Fibroblast of peridontal ligament (primary cell): ENCODE measurements at regions not wholly inside any gene's neighbourhood (a gene's known extent, or its start where the extent isn't known, plus 50 kb on each side); places are given as distances from the start of the nearest gene placed in this dataset.
"Not testable (repeated sequence)": the region's sequence is repeated elsewhere in the genome, so short reads cannot be mapped to it uniquely, and the experiment has no call there.

Source experiments
- DNase-seq: peaks from one replicate; pipeline ENCODE4 v3.0.0-alpha.2; 2010; ENCODE audit errors: extremely low read depth

DNA sequence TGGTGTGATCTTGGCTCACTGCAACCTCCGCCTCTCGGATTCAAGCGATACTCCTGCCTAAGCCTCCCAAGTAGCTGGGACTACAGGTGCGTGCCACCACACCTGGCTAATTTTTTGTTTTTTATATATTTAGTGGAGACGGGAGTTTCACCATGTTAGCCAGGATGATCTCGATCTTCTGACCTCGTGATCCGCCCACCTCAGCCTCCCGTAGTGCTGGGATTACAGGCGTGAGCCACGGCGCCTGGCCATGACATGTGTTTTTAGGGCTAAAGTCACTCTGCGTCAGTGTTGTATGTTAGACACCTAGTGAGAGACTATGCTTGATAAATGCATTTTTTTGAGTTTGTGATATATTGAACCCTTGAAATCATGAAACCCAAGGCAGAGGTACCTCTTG is 674.6 kb upstream of the CTNND2 start:
- DNase-seq = not testable (repeated sequence)

DNA sequence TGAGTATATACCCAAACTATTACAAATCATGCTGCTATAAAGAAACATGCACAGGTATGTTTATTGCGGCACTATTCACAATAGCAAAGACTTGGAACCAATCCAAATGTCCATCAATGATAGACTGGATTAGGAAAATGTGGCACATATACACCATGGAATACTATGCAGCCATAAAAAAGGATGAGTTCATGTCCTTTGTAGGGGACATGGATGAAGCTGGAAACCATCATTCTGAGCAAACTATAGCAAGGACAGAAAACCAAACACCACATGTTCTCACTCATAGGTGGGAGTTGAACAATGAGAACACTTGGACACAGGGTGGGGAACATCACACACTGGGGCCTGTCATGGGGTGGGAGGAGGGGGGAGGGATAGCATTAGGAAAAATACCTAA is 672.7 kb upstream of the CTNND2 start:
- not testable (repeated sequence) for DNase-seq

DNA sequence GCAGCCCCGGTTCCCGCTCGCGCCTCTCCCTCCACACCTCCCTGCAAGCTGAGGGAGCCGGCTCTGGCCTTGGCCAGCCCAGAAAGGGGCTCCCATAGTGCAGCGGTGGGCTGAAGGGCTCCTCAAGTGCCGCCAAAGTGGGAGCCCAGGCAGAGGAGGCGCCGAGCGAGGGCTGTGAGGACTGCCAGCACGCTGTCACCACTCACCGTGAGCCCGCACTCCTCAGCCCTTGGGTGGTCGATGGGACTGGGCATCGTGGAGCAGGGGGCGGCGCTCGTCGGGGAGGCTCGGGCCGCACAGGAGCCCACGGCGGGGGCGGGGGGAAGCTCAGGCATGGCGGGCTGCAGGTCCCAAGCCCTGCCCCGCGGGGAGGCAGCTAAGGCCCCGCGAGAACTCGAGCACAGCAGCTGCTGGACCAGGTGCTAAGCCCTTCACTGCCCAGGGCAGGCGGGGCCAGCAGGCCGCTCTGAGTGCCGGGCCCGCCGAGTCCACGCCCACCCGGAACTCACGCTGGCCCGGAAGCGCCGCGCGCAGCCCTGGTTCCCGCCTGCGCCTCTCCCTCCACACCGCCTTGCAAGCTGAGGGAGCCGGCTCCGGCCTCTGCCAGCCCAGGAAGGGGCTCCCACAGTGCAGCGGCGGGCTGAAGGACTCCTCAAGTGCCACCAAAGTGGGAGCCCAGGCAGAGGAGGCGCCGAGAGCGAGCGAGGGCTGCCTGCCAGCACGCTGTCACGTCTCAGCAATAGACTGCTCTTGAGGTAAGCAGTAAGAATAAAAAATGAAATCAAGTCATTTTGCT is 670.2 kb upstream of the CTNND2 start:
- DNase-seq = not testable (repeated sequence)

DNA sequence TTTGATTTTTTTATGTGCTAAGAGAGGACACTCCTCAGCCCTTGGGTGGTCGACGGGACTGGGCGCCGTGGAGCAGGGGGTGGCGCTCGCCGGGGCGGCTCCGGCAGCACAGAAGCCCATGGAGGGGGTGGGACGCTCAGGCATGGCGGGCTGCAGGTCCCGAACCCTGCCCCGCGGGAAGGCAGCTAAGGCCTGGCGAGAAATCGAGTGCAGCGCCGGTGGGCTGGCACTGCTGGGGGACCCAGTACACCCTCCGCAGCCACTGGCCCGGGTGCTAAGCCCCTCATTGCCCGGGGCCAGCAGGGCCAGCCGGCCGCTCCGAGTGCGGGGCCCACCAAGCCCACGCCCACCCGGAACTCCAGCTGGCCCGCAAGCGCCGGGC is 669.7 kb upstream of the CTNND2 start:
- not testable (repeated sequence) for DNase-seq

DNA sequence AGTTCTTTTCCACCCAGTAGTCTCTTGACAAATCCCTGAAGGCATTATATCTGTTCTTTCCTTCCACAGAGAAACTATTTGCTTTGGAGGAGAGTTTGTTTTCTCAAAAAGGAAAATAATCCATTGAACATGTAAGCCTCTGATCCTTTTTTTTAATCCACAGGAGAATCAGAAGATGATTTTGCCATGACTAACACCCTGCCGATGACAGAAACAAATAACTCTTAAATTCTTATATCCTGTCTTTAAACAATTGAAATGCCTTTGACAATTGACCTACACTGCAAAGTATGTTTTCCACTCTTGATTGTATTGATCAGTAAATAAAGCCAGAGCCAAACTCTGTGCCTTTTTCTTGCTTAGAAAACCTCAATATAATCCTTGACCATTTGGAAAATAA is 666.4 kb upstream of the CTNND2 start:
- no peak for DNase-seq

DNA sequence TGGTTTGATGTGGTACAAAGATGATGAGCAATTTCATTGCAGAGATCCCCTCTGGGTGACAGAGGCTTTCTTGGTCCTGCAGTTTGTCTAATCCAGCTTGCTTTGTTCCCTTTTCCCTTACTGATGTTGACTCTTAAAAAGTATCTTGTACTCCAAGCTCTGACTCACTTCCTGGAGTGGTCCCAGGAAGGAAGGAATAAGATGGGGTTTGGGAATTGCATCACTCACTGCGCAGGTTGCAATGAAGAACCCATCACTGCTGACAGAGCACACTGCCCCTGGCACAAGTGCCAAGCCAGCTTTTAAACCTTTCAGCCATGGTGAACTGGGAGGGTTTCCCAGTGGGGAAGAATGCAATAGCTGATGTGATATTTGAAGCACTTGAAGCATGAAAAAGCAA is 662.2 kb upstream of the CTNND2 start:
- DNase-seq = no peak

DNA sequence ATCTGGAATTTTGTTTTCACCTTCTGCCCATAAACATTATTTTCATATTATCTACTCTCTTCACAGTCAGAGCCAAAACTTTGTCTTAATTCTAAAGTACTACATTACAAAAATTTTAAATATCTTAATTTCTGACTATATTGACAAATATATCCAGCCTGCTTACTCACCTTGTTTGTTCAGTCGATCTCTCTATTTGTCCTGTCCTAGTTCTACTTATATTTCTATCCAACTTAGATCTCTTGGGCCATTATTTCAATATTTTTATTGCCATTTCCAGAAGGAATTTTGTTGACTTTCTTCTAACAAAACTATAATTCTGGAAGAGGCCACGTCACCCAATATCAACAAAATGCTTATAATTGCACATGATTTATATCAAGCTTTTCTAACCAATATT is 652.8 kb upstream of the CTNND2 start:
- DNase-seq = no peak

DNA sequence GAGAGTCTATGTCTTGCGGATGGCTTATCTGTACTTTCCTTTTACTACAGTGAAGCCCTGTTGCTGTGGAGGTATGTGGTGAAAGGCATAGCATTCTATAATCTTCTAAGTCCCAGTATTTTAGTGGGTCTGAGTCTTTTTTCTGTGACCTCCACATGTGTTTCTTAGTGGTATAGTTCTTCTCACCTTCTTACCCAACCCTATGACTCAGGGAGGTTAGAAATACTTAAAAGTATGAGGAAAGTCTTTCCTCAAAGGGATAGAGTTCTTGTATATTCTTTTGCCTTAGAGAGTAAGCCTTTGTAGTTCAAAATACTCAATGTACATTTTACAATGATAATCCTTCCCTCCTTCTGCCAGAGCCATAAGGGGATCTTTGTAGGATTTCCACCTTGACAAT is 621.9 kb upstream of the CTNND2 start:
- no peak for DNase-seq

DNA sequence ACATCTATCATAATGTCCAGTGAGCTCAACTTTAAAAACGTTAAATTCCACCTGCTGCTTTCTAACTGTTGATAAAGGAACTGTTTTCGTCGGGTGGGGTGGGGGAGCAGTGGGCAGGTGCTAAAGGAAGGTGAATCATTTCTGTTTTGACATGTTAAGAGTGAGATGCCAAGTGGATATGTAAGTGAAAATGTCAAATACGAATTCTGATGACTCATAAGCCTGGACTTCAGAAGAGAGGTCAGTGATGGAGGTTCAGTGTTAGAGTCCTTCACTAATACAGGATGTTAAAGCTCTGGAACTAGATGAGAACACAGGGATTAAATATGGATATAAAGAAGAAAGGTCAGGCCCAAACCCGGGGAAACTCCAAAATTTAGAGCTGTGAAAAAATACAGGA is 617.9 kb upstream of the CTNND2 start:
- no peak for DNase-seq

DNA sequence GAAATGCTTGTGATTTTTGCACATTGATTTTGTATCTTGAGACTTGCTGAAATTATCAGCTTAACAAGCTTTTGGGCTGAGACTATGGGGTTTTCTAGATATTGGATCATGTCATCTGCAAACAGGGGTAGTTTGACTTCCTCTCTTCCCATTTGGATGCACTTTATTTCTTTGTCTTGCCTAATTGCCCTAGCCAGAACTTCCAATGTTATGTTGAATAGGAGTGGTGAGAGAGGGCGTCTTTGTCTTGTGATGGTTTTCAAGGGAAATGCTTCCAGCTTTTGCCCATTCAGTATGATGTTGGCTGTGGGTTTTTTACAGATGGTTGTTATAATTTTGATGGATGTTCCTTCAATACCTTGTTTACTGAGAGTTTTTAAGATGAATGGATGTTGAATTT is 600.7 kb upstream of the CTNND2 start:
- DNase-seq = not testable (repeated sequence)

DNA sequence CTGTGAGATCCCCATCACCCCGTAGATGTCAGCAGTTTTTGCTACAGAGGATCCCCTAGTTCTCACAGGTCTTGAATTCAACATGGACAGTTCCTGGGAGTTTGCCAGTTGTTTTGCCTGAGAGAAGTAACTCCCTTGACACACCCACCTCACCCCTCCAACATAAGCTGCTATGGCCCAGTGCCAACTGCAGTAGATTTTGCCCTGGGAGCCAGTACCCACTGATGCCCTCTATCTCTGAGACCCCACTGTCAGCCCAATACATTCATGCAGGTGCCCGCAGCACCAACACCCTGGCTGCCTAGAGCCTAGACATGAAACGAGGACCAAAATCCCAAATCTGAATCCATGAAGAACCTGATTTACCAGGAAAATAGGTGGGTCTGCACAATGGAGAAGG is 583.9 kb upstream of the CTNND2 start:
- no peak for DNase-seq

DNA sequence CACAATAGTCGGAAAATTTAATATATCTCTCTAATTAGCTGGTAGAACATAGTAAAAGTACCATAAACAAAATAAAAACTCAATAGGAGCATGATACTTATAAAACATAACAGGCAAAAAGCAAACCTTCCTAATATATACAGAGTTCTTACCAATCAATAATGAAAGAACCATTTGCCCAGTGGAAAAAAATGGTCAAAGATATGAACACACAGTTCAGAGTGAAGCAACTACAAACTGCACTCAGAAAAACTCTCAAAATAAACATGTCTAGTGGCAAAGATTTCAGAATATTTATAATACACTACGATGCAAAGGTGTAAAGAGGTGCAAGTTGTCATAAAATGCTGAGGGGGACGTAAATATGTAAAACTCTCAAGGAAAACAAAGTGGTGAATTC is 576.2 kb upstream of the CTNND2 start:
- DNase-seq = no peak

DNA sequence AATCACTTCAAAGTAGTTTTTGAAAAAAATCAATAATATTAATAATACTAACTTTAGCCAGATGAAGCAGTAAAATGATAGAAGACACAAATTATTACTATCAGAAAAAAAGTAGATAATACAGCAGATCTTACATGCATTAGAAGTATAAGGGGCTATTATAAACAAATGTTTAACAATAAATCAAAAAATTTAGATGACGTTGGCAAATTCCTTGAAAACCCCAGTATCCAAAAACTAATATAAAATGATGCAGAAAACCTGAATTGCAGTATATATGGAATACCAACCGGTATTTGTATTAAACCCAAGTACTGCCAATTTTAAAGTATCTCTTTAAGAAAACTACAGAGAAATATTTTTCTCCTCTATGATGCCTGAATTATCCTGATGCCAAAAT is 573.3 kb upstream of the CTNND2 start:
- DNase-seq = no peak

DNA sequence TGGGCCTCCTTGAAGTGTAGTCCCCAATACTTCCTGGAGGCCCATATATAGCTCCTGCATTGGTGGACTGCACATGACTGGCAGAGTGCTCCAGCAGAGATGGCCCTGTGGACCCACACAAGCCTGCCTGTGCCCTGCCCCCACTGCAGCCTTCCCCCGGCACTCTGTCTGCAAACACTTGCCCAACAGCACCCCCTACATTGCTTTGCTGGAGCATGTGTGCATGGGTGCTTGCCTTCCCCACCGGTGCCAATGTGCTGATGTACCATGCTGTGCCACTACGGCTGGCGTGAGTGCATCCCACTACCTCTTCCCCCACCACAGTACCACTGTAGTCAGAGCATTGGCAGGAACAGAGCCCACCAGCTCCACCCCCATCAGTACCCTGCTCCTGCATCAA is 563.6 kb upstream of the CTNND2 start:
- no peak for DNase-seq

DNA sequence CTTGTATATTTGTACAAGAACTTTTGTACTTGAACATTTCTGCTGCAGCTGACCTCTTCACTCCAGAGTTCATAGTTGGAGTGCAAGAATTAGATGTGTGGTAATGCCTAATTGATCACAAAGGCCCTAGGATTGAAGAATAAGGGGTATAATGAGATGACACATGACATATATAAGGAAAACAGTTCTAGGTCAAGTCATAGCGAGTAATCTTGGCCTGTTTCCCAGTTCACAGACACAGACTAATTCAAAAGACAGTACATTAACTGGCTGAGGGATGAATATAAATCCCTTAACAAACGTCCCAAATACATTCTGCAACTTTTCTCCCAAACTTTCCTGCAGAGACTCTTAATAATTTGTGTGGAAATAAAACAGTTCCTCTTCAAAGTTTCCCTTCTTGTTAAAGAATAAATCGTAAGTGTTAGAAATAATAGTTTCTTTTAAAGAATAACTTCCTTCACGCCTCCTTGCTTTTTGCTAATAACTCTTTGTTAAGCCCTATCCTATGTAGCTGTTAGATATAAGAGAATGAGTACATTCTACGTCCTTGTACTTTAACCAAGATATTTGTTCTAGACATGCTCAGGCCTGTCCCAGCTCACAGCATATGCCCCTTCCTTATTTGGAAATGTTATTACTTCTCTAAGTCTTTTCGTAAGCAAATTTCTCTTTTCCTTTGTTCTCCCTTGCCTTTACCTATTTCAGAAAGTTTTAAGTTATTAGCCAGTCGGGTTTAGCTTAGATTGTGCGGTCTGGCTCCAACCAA is 556.4 kb upstream of the CTNND2 start:
- DNase-seq = no peak

DNA sequence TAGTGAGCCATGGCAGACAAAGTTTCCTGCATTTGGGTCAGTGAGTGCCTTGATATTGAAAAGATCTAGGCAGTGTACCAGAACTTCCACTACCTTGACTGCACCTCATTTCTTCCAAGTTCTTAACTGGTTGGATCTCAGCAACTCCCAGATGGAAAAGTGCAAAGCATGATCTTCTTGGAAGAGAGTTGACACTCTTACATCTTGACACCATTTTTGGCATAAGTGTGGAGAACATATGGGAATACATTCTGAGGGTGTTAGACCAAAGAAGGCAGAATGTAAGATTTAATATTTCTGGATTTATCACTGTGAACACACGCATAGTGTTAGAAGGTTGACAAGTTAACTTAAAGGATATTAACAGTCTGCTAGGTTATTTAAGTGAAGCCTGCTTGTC is 555.1 kb upstream of the CTNND2 start:
- no peak for DNase-seq

DNA sequence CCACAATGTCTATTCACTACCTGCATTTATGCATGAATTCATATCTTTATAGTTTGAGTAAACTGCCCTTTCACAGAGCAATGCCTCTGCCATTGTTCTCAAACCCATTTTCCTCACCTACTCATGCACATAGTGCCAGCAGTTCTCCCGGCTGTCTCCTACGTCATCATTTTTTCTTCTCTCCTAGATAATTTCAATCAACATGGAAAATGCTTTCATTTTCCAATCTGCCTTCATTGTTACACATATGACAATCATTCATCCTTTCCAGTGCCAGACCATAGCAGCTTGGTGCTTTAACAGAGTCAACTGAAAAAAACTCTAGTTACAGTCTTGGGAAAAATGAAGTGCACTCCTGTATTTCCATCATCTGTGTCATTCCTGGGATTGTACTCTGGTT is 514.8 kb upstream of the CTNND2 start:
- no peak for DNase-seq

DNA sequence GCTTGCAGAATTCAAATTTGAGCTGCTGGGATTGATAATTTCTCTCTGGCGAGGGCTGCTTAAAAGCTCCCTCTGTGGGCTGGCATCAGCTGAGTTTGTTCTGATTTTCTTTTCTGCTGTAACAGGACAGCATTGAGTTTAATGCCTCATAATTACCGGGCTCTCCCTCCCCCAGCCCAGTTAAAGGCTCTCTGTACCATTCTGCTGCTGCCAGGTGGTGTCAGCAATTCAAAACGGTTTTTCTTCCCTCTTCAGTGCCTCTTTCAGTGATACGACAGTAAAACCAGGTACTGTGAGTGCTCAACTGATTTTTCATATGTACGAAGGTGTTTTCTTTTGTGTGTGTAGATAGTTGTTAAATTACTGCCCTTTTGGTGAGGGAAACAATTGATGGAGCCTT is 509.3 kb upstream of the CTNND2 start:
- no peak for DNase-seq

DNA sequence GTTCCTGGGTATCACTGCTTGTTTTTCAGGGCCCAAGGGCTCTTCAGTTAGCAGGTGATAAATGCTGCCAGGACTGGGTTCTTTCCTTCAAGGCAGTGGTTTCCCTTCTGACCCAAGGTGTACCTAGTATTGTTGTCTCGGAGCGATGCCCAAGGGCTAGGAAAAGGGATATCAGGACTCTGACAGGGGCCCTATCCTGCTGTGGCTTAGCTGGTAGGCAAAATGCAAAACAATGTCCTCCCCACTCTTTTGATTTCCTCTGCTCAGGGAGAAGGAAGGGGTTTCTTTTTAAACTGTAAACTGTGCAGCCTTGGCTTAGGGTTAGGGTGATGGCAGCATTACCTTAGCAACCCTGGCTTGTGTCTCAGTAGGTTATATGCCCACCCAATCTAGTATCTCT is 508.8 kb upstream of the CTNND2 start:
- no peak for DNase-seq

DNA sequence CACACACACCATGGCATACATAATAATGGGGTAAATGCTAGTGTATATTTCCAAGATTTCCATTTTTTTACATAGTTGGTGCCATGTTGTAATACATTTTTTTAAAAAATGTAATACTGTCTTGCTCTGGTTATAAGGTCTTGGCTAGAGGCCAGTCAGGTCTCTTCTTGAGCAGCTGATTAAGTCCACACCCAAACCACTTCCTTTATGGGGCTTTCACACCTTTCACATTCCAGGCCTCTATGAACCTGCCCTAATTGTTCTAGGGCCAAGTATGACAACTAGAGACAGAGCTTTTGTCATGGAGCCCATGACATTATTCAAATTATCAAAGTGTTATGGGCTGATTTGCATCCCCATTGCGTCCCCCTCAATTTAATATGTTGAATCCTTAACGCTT is 495.6 kb upstream of the CTNND2 start:
- no peak for DNase-seq

DNA sequence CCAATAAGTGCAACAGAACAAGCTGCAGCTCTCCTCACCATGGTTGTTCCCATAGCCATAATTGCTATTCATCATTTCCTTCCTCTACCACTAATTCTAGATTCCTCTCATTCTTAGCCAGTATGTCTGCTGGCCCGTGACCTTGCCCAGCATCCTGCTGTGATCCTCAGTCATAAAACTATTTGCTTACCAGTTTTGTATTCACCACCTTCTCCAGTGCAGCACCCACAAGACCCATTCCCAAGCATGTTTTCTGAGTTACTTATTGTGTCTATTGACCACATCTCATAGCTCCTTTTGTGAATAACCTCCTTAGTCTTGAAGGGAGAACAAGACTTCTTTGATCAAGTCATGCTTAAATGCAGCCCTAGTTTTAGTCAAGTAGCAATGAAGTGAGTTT is 488.0 kb upstream of the CTNND2 start:
- DNase-seq = no peak

DNA sequence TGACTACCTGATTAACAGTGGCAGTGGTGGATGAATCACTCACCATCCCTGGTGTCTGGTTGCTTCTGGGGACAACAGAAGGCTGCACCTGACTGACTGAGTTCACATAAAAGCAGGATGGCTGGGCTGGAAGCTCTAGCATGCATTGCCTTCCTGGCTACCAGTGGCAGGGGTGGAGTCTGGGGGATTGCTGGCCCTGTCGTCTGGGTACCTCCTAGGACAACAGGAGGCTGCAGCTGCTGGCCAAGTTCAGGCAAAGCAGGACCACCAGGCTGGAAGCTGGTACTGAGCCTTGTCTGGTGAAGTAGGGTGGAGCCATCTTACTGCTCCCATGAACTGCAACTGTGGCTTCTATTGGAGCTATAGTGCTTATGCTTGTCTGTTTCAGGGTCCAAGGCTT is 480.8 kb upstream of the CTNND2 start:
- DNase-seq = no peak

DNA sequence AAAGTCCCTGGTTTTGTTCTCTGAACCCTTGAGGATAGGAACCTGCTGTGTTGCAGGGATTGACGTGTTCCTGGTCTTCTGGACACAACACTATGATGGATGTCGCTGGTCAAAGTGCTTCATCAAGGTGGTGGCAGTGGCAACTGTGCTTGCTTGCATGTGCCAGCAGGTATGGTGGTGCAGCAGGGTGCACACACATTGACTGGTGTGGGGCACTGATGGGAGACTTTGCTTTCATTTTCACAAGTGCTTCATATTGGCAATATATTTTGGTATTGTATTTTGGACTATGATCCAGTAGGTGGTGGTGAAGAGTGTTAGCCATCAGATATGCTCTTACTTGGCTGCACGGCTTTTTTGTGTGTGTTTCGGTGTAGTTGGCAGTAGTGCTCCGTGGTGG is 479.8 kb upstream of the CTNND2 start:
- no peak for DNase-seq

DNA sequence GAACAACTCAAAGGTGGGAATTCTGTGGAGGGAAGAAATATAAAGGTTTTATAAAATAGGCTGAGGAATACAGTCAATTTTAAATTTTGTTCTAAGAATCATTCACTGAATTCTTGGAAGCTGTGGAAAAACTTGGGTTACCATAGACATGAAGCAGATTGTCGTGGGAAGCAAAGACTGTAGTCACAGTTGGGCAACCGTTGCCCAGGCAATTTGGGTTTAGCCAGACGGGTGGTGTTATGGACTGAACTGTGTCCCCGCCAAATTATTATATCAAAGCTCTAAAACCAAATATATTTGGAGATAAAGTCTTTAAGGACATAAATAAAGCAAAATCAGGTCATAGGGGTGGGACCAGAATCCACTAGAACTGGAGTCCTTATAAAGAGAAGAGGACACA is 463.7 kb upstream of the CTNND2 start:
- DNase-seq = no peak
